GM21576 (cell line): ENCODE measurements at regions not wholly inside any gene's neighbourhood (a gene's known extent, or its start where the extent isn't known, plus 50 kb on each side); places are given as distances from the start of the nearest gene placed in this dataset.
"Not testable (repeated sequence)": the region's sequence is repeated elsewhere in the genome, so short reads cannot be mapped to it uniquely, and the experiment has no call there.

Source experiments
- ATAC-seq: cut with Tn5 transposase; IDR thresholded peaks from one replicate; pipeline ENCODE4 v1.9.1; 2021; ENCODE audit warnings: mild to moderate bottlenecking, moderate library complexity; ENCODE audit not compliant: unreplicated experiment

- ATAC-seq: no peak
Observed at GRCh38 chr4:66955784-66956183, 589.5 kb downstream of the CENPC start.

GRCh38 chr4:66949419-66949818 lies 595.9 kb downstream of the CENPC start:
- no peak for ATAC-seq

GRCh38 chr4:66946761-66947160 lies 598.5 kb downstream of the CENPC start:
- ATAC-seq: no peak

- no peak for ATAC-seq
Observed at GRCh38 chr4:66943112-66943511, 602.2 kb downstream of the CENPC start.

- ATAC-seq: not testable (repeated sequence)
Observed at GRCh38 chr4:66931981-66932380, 613.3 kb downstream of the CENPC start.

- ATAC-seq: no peak
Observed at GRCh38 chr4:66930206-66930605, 615.1 kb downstream of the CENPC start.

- no peak for ATAC-seq
Observed at GRCh38 chr4:66929748-66930147, 615.6 kb downstream of the CENPC start.

- ATAC-seq: not testable (repeated sequence)
Observed at GRCh38 chr4:66928881-66929280, 616.4 kb downstream of the CENPC start.

GRCh38 chr4:66927937-66928336 lies 617.4 kb downstream of the CENPC start:
- no peak for ATAC-seq

- no peak for ATAC-seq
Observed at GRCh38 chr4:66926687-66927086, 618.6 kb downstream of the CENPC start.

- ATAC-seq: no peak
Observed at GRCh38 chr4:66923081-66923865, 622.0 kb downstream of the CENPC start.

GRCh38 chr4:66921433-66921832 lies 623.9 kb downstream of the CENPC start:
- no peak for ATAC-seq

GRCh38 chr4:66920514-66920913 lies 624.8 kb downstream of the CENPC start:
- ATAC-seq: no peak

GRCh38 chr4:66911880-66912279 lies 633.4 kb downstream of the CENPC start:
- no peak for ATAC-seq

- no peak for ATAC-seq
Observed at GRCh38 chr4:66906314-66906713, 639.0 kb downstream of the CENPC start.

GRCh38 chr4:66899422-66900065 lies 645.8 kb downstream of the CENPC start:
- ATAC-seq: no peak

GRCh38 chr4:66893807-66894206 lies 651.5 kb downstream of the CENPC start:
- ATAC-seq: no peak

- ATAC-seq: no peak
Observed at GRCh38 chr4:66887061-66887460, 658.2 kb downstream of the CENPC start.

GRCh38 chr4:66885501-66886165 lies 659.7 kb downstream of the CENPC start:
- no peak for ATAC-seq

GRCh38 chr4:66876946-66877345 lies 668.4 kb downstream of the CENPC start:
- no peak for ATAC-seq

GRCh38 chr4:66872661-66873060 lies 672.6 kb downstream of the CENPC start:
- ATAC-seq: no peak

GRCh38 chr4:66863481-66863880 lies 681.8 kb downstream of the CENPC start:
- no peak for ATAC-seq
